ENCODE measurements at regions not wholly inside any gene's neighbourhood (a gene's known extent, or its start where the extent isn't known, plus 50 kb on each side); places are given as distances from the start of the nearest gene placed in this dataset.

GRCh38 chrX:42135583-42136228 lies 212.4 kb upstream of the CASK start:
- CTCF ChIA-PET, result no interaction called here
- Mint-ChIP-seq H3K9me3 (ENCODE audit: low read depth) (no peaks in the 10 kb centered on the region), H3K36me3 (peaks cover 15% of the 10 kb centered on the region), H3K27me3 (no peaks in the 10 kb centered on the region), H3K4me3 (no peak overlapping the region), H3K4me1 (peaks cover 3% of the 10 kb centered on the region), H3K27ac (no peak overlapping the region)
- ATAC-seq (no peak), DNase-seq (no peak)

- peaks cover 14% of the 10 kb centered on the region for H3K36me3 Mint-ChIP-seq
- H3K27ac Mint-ChIP-seq, result no peak overlapping the region
- no peaks in the 10 kb centered on the region for H3K9me3 Mint-ChIP-seq (ENCODE audit: low read depth)
- H3K27me3 Mint-ChIP-seq, result no peaks in the 10 kb centered on the region
- CTCF ChIA-PET, result no interaction called here
- no peak for DNase-seq
- no peak for ATAC-seq
- H3K4me3 Mint-ChIP-seq, result no peak overlapping the region
- peaks cover 35% of the 10 kb centered on the region for H3K4me1 Mint-ChIP-seq
These were observed 208.5 kb upstream of the CASK start for GRCh38 chrX:42131856-42132255.

GRCh38 chrX:42129022-42129940 lies 205.9 kb upstream of the CASK start:
- peak overlapping the region; percentile 81 for H3K27ac Mint-ChIP-seq
- DNase-seq (no peak), ATAC-seq (no peak)
- no peaks in the 10 kb centered on the region for H3K27me3 Mint-ChIP-seq
- no peak overlapping the region for H3K4me3 Mint-ChIP-seq
- no peaks in the 10 kb centered on the region for H3K9me3 Mint-ChIP-seq (ENCODE audit: low read depth)
- H3K4me1 Mint-ChIP-seq, result peaks cover 46% of the 10 kb centered on the region
- peaks cover 12% of the 10 kb centered on the region for H3K36me3 Mint-ChIP-seq
- CTCF ChIA-PET, result no interaction called here

- CTCF ChIA-PET, result no interaction called here
- ATAC-seq, result peak; percentile 65
- Mint-ChIP-seq H3K4me3 (peak overlapping the region; percentile 15), H3K4me1 (peaks cover 46% of the 10 kb centered on the region), H3K9me3 (ENCODE audit: low read depth) (no peaks in the 10 kb centered on the region), H3K36me3 (peaks cover 12% of the 10 kb centered on the region), H3K27me3 (no peaks in the 10 kb centered on the region), H3K27ac (peak overlapping the region; percentile 81)
- peak; percentile 42 for DNase-seq
These were observed 205.2 kb upstream of the CASK start for GRCh38 chrX:42128587-42128986.

GRCh38 chrX:42128020-42128419 lies 204.7 kb upstream of the CASK start:
- H3K4me3 Mint-ChIP-seq, result peak overlapping the region; percentile 13
- H3K36me3 Mint-ChIP-seq, result peaks cover 10% of the 10 kb centered on the region
- CTCF ChIA-PET, result no interaction called here
- ATAC-seq (peak; percentile 77), DNase-seq (peak; percentile 40)
- peak overlapping the region; percentile 81 for H3K27ac Mint-ChIP-seq
- peaks cover 45% of the 10 kb centered on the region for H3K4me1 Mint-ChIP-seq
- H3K9me3 Mint-ChIP-seq (ENCODE audit: low read depth), result no peaks in the 10 kb centered on the region
- no peaks in the 10 kb centered on the region for H3K27me3 Mint-ChIP-seq

- H3K4me1 Mint-ChIP-seq, result peaks cover 43% of the 10 kb centered on the region
- H3K36me3 Mint-ChIP-seq, result peaks cover 8% of the 10 kb centered on the region
- CTCF ChIA-PET, result no interaction called here
- H3K4me3 Mint-ChIP-seq, result no peak overlapping the region
- H3K9me3 Mint-ChIP-seq (ENCODE audit: low read depth), result no peaks in the 10 kb centered on the region
- ATAC-seq (peak; percentile 33), DNase-seq (no peak)
- H3K27ac Mint-ChIP-seq, result peak overlapping the region; percentile 81
- H3K27me3 Mint-ChIP-seq, result no peaks in the 10 kb centered on the region
These were observed 204.2 kb upstream of the CASK start for GRCh38 chrX:42127563-42127962.

GRCh38 chrX:42123369-42123768 lies 200.0 kb upstream of the CASK start:
- Mint-ChIP-seq H3K27me3 (no peaks in the 10 kb centered on the region), H3K4me3 (no peak overlapping the region), H3K27ac (no peak overlapping the region), H3K36me3 (peaks cover 1% of the 10 kb centered on the region), H3K4me1 (peaks cover 24% of the 10 kb centered on the region), H3K9me3 (ENCODE audit: low read depth) (no peaks in the 10 kb centered on the region)
- CTCF ChIA-PET, result no interaction called here
- no peak for DNase-seq
- ATAC-seq, result no peak

- Mint-ChIP-seq H3K36me3 (peaks cover 4% of the 10 kb centered on the region), H3K27ac (no peak overlapping the region), H3K9me3 (ENCODE audit: low read depth) (peaks cover 4% of the 10 kb centered on the region), H3K4me3 (no peak overlapping the region), H3K4me1 (peaks cover 7% of the 10 kb centered on the region), H3K27me3 (no peaks in the 10 kb centered on the region)
- no peak for DNase-seq
- ATAC-seq, result no peak
- CTCF ChIA-PET, result no interaction called here
These were observed 195.7 kb upstream of the CASK start for GRCh38 chrX:42119076-42119475.

- H3K9me3 Mint-ChIP-seq (ENCODE audit: low read depth), result peaks cover 6% of the 10 kb centered on the region
- H3K4me3 Mint-ChIP-seq, result no peak overlapping the region
- ATAC-seq, result no peak
- H3K27ac Mint-ChIP-seq, result no peak overlapping the region
- peaks cover 7% of the 10 kb centered on the region for H3K4me1 Mint-ChIP-seq
- H3K27me3 Mint-ChIP-seq, result no peaks in the 10 kb centered on the region
- peaks cover 8% of the 10 kb centered on the region for H3K36me3 Mint-ChIP-seq
- DNase-seq, result no peak
- CTCF ChIA-PET, result no interaction called here
These were observed 194.0 kb upstream of the CASK start for GRCh38 chrX:42117318-42117717.

GRCh38 chrX:42109428-42109827 lies 186.1 kb upstream of the CASK start:
- Mint-ChIP-seq H3K4me3 (no peak overlapping the region), H3K27ac (peak overlapping the region; percentile 15), H3K36me3 (peaks cover 12% of the 10 kb centered on the region), H3K4me1 (peaks cover 20% of the 10 kb centered on the region), H3K27me3 (no peaks in the 10 kb centered on the region), H3K9me3 (ENCODE audit: low read depth) (peaks cover 5% of the 10 kb centered on the region)
- CTCF ChIA-PET, result no interaction called here
- DNase-seq (no peak), ATAC-seq (no peak)

- peak overlapping the region; percentile 75 for H3K27ac Mint-ChIP-seq
- H3K36me3 Mint-ChIP-seq, result peaks cover 7% of the 10 kb centered on the region
- H3K9me3 Mint-ChIP-seq (ENCODE audit: low read depth), result no peaks in the 10 kb centered on the region
- no peaks in the 10 kb centered on the region for H3K27me3 Mint-ChIP-seq
- DNase-seq (peak; percentile 42), ATAC-seq (peak; percentile 51)
- H3K4me3 Mint-ChIP-seq, result no peak overlapping the region
- CTCF ChIA-PET, result no interaction called here
- peaks cover 24% of the 10 kb centered on the region for H3K4me1 Mint-ChIP-seq
These were observed 184.4 kb upstream of the CASK start for GRCh38 chrX:42107495-42108488.

GRCh38 chrX:42106556-42106955 lies 183.2 kb upstream of the CASK start:
- H3K4me1 Mint-ChIP-seq, result peaks cover 24% of the 10 kb centered on the region
- CTCF ChIA-PET, result no interaction called here
- no peak overlapping the region for H3K4me3 Mint-ChIP-seq
- no peaks in the 10 kb centered on the region for H3K9me3 Mint-ChIP-seq (ENCODE audit: low read depth)
- DNase-seq, result no peak
- no peak overlapping the region for H3K27ac Mint-ChIP-seq
- H3K27me3 Mint-ChIP-seq, result no peaks in the 10 kb centered on the region
- ATAC-seq, result no peak
- peaks cover 6% of the 10 kb centered on the region for H3K36me3 Mint-ChIP-seq

- Mint-ChIP-seq H3K27ac (no peak overlapping the region), H3K27me3 (no peaks in the 10 kb centered on the region), H3K4me3 (no peak overlapping the region), H3K36me3 (peaks cover 4% of the 10 kb centered on the region), H3K4me1 (peaks cover 10% of the 10 kb centered on the region), H3K9me3 (ENCODE audit: low read depth) (no peaks in the 10 kb centered on the region)
- DNase-seq, result no peak
- CTCF ChIA-PET, result interaction anchor here (1.4 kb wide), 1 partner anchor 10 kb away, joined by 3 read pairs; no protein-coding TSS in a partner anchor
- ATAC-seq, result no peak
These were observed 179.4 kb upstream of the CASK start for GRCh38 chrX:42102586-42103282.

Data from activated CD8-positive, alpha-beta memory T cell treated with anti-CD3 and anti-CD28 coated beads, Interleukin-2, amount 10 ng/mL, durations not matched to agents 7 days and 5 days (primary cell).